ENCODE measurements at regions not wholly inside any gene's neighbourhood (a gene's known extent, or its start where the extent isn't known, plus 50 kb on each side); places are given as distances from the start of the nearest gene placed in this dataset.

GRCh38 chr12:25827141-25827540 is 131.3 kb upstream of the RASSF8 start:
- DNase-seq (ENCODE audit: low read depth) = no peak

- DNase-seq (ENCODE audit: low read depth) = no peak
Observed at GRCh38 chr12:25827747-25828146, 130.7 kb upstream of the RASSF8 start.

DNA sequence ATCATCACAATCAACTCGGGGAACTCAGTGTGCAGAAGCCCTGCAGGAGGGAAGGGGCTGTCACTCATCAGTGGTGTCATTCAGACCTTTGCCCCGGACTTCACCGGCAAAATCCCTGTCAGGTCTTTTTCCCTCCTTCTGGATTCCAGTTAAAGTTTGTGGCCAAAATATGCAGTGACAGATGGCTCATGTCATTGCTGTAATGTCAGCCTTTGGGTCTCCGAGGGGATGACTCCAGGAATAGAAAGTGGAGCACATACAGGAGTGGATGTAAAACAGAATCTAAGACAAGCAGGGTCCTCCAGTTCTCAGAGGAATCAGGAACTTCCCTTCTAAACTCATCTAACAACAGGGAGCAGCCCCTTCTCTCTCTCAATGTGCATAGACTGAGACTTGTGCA is 130.3 kb upstream of the RASSF8 start:
- no peak for DNase-seq (ENCODE audit: low read depth)

DNA sequence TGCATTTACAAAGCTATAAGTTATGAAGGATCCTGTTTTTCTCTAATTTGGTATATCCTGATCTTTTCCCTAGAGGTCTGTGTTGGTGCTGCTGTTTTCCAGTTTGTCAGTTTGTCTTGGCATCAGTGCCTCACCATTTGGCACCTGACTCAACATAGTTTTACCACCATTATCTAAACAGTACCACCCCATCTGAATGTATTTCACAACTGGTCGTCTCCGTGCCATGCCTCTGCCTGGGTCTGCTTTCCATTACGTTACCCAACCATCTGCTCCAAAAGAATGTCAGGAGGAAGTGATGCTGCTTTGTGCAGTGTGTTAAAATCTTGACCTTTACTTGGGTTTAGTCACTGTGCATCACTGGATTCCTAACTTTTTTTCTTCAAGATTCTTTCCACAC is 129.3 kb upstream of the RASSF8 start:
- peak; percentile 100 for DNase-seq (ENCODE audit: low read depth)

GRCh38 chr12:25830456-25830855 is 128.0 kb upstream of the RASSF8 start:
- no peak for DNase-seq (ENCODE audit: low read depth)

- peak; percentile 71 for DNase-seq (ENCODE audit: low read depth)
Observed at GRCh38 chr12:25833657-25834056, 124.8 kb upstream of the RASSF8 start.

DNA sequence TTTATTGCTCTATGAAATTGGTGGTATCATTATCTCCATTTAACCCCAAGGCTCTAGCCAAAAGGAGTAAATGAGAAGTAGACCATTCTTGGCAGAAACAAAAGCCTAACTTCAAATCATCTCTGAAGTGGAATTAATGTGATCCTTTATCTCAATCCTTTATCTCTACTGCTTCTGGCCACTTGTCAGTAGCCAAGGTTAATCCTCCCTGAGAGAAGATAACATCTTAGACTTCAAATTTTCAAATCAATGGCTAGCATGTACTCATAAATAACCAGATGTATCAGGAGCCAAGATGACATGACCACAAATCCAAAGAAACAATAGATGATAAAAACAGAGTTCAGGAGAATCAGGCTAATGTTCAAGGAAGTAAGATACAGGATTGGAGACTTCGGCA is 123.1 kb upstream of the RASSF8 start:
- peak; percentile 90 for DNase-seq (ENCODE audit: low read depth)

GRCh38 chr12:25838007-25838406 is 120.5 kb upstream of the RASSF8 start:
- no peak for DNase-seq (ENCODE audit: low read depth)

- DNase-seq (ENCODE audit: low read depth) = peak; percentile 67
Observed at GRCh38 chr12:25839470-25839869, 119.0 kb upstream of the RASSF8 start.

GRCh38 chr12:25840678-25841465 is 117.6 kb upstream of the RASSF8 start:
- DNase-seq (ENCODE audit: low read depth) = no peak

DNA sequence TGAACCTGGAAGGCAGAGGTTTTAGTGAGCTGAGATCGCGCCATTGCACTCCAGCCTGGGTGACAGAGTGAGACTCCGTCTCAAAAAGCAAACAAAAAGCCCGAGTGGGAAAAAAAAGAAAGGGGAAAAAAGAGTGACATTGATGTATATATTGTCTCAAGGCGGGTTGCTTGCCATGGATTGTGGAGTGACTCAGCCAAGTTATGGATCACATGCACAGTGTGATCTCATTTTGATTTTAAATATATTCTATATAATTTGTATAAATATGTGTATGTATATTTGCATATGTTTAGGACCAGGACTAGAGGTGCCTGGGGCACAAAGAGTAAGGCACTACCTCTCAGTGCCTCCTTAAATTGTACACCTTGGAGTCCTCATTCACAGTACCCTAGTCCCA is 116.2 kb upstream of the RASSF8 start:
- no peak for DNase-seq (ENCODE audit: low read depth)

DNA sequence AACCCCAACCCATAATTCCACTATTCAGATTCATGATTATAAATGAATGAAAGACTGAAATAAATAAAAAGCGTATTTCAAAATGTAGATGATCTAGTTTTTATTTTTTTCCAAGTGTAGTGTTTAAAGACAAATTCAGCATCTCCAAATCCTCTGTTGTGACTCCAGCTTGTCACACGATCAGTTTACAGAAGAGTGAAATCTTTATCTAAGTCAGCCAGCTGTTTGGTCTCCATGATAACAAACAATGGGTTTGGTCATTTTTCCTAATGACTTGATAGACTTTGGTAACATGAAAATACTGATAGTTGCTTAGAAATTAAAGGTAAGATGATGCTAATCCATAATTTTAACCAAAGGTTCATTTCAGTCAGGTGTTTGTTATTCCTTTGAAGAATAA is 114.5 kb upstream of the RASSF8 start:
- no peak for DNase-seq (ENCODE audit: low read depth)

GRCh38 chr12:25845415-25845814 is 113.1 kb upstream of the RASSF8 start:
- DNase-seq (ENCODE audit: low read depth) = no peak

- peak; percentile 90 for DNase-seq (ENCODE audit: low read depth)
Observed at GRCh38 chr12:25852792-25853191, 105.7 kb upstream of the RASSF8 start.

DNA sequence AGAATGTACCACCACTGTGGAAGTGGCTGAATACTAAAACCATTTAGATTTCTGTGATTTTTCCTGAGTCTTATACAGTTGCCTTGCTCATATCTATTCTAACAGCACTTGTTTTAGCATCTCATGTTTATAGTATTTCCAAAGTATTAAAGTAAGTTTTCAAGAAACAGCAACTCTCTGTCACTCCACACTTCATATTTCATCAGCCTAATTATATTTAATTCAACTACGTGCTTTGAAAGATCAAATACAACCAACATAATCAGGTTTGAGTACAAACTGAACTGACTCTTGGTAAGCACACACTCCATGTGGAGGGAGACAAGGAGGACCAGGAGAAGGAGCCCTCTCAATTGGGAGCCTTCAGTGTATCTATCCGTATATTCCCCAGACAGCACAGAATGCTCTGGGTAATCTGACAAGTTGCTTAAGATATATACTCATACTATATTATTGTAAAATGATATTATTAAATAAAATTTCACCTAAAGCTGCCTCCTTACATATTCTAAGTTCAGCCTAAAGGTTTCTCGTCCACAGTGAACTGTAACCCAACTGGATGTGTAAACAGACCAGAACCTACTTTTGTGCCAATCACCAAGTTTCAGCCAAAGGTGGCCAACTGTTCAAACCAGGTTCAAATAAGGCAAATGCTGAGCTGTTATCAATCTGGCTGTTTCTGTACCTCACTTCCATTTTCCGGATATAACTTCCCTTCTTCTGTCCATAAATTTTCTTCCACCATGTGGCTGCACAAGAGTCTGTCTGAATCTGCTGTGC is 105.0 kb upstream of the RASSF8 start:
- no peak for DNase-seq (ENCODE audit: low read depth)

DNA sequence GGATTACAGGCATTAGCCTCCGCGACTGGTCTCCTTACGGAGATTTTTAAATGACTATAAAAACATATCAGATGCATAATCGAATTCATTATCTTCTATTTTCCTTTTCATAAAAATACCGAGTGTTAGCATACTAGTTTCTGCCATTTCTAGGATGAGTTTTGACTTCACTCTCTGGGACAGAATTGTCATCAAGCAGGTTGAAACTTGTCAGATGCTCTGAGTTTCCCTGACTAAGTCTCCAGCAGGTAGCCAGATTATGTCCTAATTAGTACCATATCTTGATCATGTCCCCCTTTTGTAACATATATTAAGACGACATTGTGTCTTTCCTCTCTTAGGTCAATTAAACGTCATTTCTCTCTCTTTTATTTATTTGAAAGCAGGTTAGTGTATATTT is 103.5 kb upstream of the RASSF8 start:
- no peak for DNase-seq (ENCODE audit: low read depth)

DNA sequence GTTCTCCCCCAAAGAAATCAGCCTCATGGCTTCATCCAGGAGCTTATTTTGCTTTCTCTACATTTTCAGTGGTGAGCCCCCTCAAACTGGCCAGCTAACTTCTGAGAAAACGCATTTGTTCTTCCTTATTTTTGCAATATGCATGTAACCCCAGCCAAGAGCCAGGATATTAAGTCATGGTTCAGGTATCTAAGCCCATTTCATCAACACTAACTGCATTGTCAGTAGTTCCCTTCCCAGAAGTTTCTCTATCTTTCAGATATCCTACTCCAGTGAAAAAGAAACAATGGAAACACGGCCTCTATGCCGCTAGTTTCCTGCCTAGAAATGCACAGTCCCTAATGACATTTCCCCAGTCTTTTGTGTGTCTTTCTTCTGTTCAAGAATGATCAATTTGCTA is 102.8 kb upstream of the RASSF8 start:
- DNase-seq (ENCODE audit: low read depth) = peak; percentile 60

DNA sequence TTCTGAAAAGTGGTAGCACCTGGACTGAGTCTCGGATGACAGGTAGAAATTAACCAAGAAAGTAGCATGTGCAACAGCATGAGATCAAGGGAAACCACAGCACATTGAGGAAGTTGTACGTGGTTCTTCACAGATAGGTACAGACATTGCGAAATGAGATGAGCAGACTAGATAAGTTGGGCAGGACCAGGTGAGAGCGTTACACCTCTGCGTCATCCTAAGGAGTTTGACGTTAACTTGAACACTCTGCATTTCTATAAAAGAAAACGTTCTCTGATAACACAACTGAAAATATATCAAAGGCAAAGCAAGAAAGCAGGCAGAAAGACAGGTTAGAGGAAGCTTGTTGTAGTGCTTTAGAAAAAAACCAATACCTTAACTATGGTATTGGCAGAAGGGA is 98.5 kb upstream of the RASSF8 start:
- no peak for DNase-seq (ENCODE audit: low read depth)

DNA sequence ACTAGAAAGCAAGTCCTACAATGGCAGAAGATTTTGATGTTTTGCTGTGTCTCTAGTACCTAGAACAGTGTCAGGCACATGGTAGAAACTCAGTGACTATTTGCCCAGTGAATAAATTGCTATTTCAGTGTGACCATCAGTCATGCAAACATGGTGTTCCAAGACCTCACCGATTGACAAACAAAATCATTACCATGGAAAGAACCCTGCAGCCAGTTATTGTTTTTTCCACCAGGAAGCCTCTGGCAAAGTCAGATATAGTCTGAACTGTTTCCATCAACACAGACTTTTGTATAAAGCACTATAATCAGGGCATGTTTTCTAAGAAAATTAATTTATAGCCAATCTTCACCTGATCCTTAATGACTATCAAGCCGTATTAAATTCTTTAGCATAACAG is 97.3 kb upstream of the RASSF8 start:
- no peak for DNase-seq (ENCODE audit: low read depth)

DNA sequence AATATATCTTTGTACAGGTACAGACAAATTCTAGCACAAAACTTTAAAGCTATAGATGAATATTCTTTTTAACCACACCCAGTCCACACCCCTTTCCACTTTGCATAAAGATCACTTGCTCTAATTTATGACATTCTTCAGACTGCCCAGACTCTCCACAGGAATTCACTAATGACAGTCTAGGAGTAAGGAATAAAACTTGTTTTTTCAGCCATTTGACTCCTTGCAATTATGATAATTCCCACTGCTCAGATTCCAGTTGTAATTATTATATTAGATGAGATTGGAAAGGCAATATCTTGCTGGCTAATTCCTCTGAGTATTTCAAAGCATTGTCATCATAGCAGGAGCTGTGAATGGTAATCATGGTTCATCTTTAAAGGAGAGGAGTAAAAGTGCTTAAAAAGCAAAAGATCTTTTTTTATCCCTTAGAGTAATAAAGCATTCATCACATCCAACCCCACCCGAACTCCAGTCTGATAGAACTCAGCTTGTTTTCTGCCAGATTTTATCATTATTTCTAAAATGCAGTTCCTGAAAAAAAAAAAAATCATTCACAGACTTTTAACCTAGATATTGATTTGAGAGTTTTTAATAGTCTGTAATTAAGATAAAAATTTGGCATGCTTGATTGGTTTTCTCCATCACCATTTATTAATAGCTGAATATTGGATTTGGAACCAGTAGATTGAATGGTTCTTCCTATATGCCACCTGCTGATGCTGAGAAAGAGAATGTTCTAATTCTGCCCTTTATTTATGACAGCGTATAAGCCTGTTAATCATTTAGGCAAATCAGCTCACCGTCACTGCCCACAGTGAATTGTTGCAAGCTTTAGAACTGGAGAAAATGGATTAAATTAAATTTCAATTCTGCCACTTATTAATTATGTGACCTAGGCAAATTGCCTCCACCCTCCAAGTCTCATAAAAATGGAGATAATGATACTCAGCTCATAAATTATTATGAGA is 93.9 kb upstream of the RASSF8 start:
- peak; percentile 39 for DNase-seq (ENCODE audit: low read depth)

- peak; percentile 66 for DNase-seq (ENCODE audit: low read depth)
Observed at GRCh38 chr12:25866586-25867378, 91.7 kb upstream of the RASSF8 start.

DNA sequence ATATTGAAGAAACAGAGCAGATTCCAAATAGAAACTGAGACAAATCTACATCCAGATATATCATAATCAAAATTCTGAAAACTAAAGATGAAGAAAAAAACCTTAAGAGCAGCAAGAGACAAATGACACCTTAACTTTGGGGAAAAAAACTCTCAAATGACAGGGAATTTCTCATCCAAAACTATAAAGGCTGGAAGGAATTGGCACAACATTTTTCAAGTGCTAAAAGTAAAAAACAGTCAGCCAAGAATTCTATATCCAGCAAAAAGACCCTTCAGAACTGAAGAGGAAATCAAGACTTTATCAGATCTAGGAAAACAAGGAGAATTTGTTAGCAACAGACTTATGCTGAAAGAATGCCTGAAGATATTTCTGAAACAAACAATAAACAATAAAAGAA is 90.3 kb upstream of the RASSF8 start:
- no peak for DNase-seq (ENCODE audit: low read depth)

Data from amniotic epithelial cell (primary cell).